ENCODE measurements at regions not wholly inside any gene's neighbourhood (a gene's known extent, or its start where the extent isn't known, plus 50 kb on each side); places are given as distances from the start of the nearest gene placed in this dataset.

DNA sequence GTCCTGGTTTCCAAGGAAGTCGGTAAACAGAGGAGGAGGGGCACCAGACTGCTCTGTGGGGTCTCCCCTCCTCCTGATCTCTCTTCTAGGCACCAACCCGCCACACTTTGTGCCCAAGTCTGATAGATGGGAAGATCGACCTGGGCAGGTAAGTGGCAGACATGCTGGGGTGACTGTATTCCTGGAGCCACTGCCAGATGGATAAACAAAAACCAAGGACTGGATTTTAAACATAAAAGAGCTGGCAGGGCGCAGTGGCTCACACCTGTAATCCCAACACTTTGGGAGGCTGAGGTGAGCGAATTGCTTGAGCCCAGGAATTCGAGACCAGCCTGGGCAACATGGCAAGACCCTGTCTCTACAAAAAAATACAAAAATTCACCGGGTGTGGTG is 181.2 kb downstream of the ANAPC1 start:
- TF ChIP-seq, protein P1, sequence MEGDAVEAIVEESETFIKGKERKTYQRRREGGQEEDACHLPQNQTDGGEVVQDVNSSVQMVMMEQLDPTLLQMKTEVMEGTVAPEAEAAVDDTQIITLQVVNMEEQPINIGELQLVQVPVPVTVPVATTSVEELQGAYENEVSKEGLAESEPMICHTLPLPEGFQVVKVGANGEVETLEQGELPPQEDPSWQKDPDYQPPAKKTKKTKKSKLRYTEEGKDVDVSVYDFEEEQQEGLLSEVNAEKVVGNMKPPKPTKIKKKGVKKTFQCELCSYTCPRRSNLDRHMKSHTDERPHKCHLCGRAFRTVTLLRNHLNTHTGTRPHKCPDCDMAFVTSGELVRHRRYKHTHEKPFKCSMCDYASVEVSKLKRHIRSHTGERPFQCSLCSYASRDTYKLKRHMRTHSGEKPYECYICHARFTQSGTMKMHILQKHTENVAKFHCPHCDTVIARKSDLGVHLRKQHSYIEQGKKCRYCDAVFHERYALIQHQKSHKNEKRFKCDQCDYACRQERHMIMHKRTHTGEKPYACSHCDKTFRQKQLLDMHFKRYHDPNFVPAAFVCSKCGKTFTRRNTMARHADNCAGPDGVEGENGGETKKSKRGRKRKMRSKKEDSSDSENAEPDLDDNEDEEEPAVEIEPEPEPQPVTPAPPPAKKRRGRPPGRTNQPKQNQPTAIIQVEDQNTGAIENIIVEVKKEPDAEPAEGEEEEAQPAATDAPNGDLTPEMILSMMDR (conservative IDR thresholded peaks at IDR 0.05; ENCODE audit: low read length): no peak
- TF ChIP-seq EZH2phosphoT487 (IDR thresholded peaks at IDR 0.05; ENCODE audit: borderline replicate concordance): no peak
